ENCODE measurements at regions not wholly inside any gene's neighbourhood (a gene's known extent, or its start where the extent isn't known, plus 50 kb on each side); places are given as distances from the start of the nearest gene placed in this dataset.

GRCh38 chr5:85205430-85205829, 820.8 kb upstream of the EDIL3 start:
- TF ChIP-seq ZNF232 (CRISPR knock-in tag; IDR thresholded peaks at IDR 0.05) (no peak), CTCF (IDR thresholded peaks at IDR 0.05) (no peak), ZNF138 (CRISPR knock-in tag; conservative IDR thresholded peaks at IDR 0.05) (no peak), SMAD3 (CRISPR knock-in tag; IDR thresholded peaks at IDR 0.05; ENCODE audit: borderline replicate concordance) (no peak), ZNF416 (CRISPR knock-in tag; IDR thresholded peaks at IDR 0.05) (no peak), MLX (CRISPR knock-in tag; IDR thresholded peaks at IDR 0.05) (no peak), CDX4 (CRISPR knock-in tag; IDR thresholded peaks at IDR 0.05; ENCODE audit: borderline replicate concordance) (no peak), ARID4B (CRISPR knock-in tag; IDR thresholded peaks at IDR 0.05; ENCODE audit: borderline replicate concordance) (no peak), HMGA2 (CRISPR knock-in tag; IDR thresholded peaks at IDR 0.05) (no peak), ZNF121 (CRISPR knock-in tag; IDR thresholded peaks at IDR 0.05) (no peak), CREM (CRISPR knock-in tag; IDR thresholded peaks at IDR 0.05) (no peak), ZBTB43 (CRISPR knock-in tag; IDR thresholded peaks at IDR 0.05) (no peak), MAX (CRISPR knock-in tag; IDR thresholded peaks at IDR 0.05) (no peak)
